Left lung (tissue), 4 donors: ENCODE measurements at regions not wholly inside any gene's neighbourhood (a gene's known extent, or its start where the extent isn't known, plus 50 kb on each side); places are given as distances from the start of the nearest gene placed in this dataset.
A peak's percentile ranks its signal among the peaks of the same experiment; 100 is the strongest.

ENCODE experiments used
- ATAC-seq: fragments of 200-7000 bp; cut with Tn5 transposase; one replicate; pipeline ENCODE4 v1.9.1; 2020; ENCODE audit warnings: moderate library complexity
- DNase-seq, 4 donors: peaks; one replicate each; pipeline ENCODE4 v3.0.0-alpha.2; 2013 to 2020
- H3K27ac ChIP-seq, 2 donors: fragments of 200-600 bp; sonication (generic) in 1 of 2; one replicate each; pipeline versions ENCODE4 v1.5.0 to v1.8.0; 2020 to 2021
- H3K27me3 ChIP-seq, 2 donors: fragments of 200-600 bp; sonication (generic) in 1 of 2; one replicate each; pipeline versions ENCODE4 v1.5.0 to v1.8.0; 2020 to 2021
- H3K36me3 ChIP-seq, 2 donors: fragments of 200-600 bp; sonication (generic) in 1 of 2; one replicate each; pipeline versions ENCODE4 v1.5.0 to v1.8.0; 2020 to 2021
- H3K4me1 ChIP-seq, 2 donors: fragments of 200-600 bp; one replicate each; pipeline ENCODE4 v1.8.0; 2021
- H3K4me3 ChIP-seq, 2 donors: fragments of 200-600 bp; sonication (generic) in 1 of 2; one replicate each; pipeline versions ENCODE4 v1.5.0 to v1.8.0; 2020 to 2021; ENCODE audit warnings: mild to moderate bottlenecking in 1 of 2
- H3K9me3 ChIP-seq, 2 donors: fragments of 200-600 bp; sonication (generic) in 1 of 2; one replicate each; pipeline versions ENCODE4 v1.5.0 to v1.8.0; 2020 to 2021
- CTCF ChIP-seq, 2 donors: fragments of 200-600 bp; sonication (generic) in 1 of 2; IDR thresholded peaks; one replicate each; pipeline versions ENCODE4 v1.5.0 to v1.8.0; 2021; ENCODE audit warnings: antibody characterized with exemption in 2 of 2
- intact Hi-C, 2 donors: fragments of 100-400 bp; cut with DNase I; formaldehyde crosslinking; loops; one replicate each; pipeline versions ENCODE4 v1.11.2 to v1.14.2; 2022
- donor health status: DM: no; HTN: yes; CAD: no.
- donor health status: DM: no; HTN: no; CAD: no.

DNA sequence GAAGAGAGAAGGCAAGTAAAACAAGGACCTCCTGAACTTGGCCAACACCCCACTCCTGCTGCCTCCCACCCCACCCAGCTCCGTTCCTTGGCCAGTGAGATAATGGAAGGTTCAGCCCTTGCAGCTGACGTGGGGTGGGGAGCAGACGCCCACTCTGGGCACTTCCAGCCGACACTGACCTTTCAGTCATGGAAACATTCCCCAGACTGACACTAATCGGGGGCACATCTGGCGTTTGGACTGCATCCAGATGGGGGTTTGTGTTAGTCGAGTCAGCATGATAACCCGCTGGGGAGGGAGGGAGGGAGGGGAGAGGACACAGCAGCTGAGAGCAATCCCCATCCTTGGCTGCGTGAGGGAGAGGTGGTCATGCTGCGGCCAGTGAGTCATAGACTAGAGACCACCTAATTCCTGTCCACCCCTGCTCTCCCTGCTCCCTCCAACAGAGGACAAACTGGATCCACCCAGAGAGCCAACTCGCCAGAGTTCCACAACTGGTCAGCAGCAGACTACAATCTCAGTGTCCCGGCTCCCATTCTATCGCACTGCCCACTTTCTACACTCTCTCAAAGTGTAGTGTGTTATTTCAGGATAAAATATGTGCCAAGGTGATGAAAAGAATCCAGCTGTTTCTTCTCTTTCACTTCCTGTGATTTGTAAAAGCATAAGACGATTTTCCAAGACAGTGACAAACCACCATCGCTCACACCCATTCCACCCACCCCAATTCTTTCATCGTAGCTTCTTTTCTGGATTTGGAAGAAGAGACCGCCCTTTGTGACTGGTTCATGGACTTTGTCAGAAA is 115.4 kb upstream of the PKDCC start:
- DNase-seq, result peak; percentile 47 to 91 (median 78)
- ATAC-seq, result peak; percentile 60
- intact Hi-C loops, result no loop called here
- no peaks in the 10 kb centered on the region for H3K36me3 ChIP-seq
- no peaks in the 10 kb centered on the region for H3K27me3 ChIP-seq
- no peaks in the 10 kb centered on the region for H3K4me1 ChIP-seq
- H3K27ac ChIP-seq, result peak overlapping the region in 1 of 2 donors; percentile 67
- no peaks in the 10 kb centered on the region for H3K9me3 ChIP-seq
- no peak for TF ChIP-seq CTCF (IDR thresholded peaks at IDR 0.05)
- H3K4me3 ChIP-seq, result no peak overlapping the region

GRCh38 chr2:41933046-41933420 is 114.8 kb upstream of the PKDCC start:
- peak overlapping the region in 1 of 2 donors; percentile 67 for H3K27ac ChIP-seq
- no peak overlapping the region for H3K4me3 ChIP-seq
- no peak for TF ChIP-seq CTCF (IDR thresholded peaks at IDR 0.05)
- no peaks in the 10 kb centered on the region for H3K4me1 ChIP-seq
- ATAC-seq, result no peak
- DNase-seq, result no peak
- no peaks in the 10 kb centered on the region for H3K27me3 ChIP-seq
- intact Hi-C loops, result no loop called here
- H3K9me3 ChIP-seq, result no peaks in the 10 kb centered on the region
- no peaks in the 10 kb centered on the region for H3K36me3 ChIP-seq

- no peaks in the 10 kb centered on the region for H3K27me3 ChIP-seq
- H3K27ac ChIP-seq, result peak overlapping the region in 1 of 2 donors; percentile 67
- ATAC-seq (peak; percentile 50), DNase-seq (peak in 1 of 4 donors; percentile 69)
- TF ChIP-seq CTCF (IDR thresholded peaks at IDR 0.05), result no peak
- no peaks in the 10 kb centered on the region for H3K4me1 ChIP-seq
- no peaks in the 10 kb centered on the region for H3K36me3 ChIP-seq
- H3K4me3 ChIP-seq, result no peak overlapping the region
- intact Hi-C loops, result no loop called here
- no peaks in the 10 kb centered on the region for H3K9me3 ChIP-seq
Observed at GRCh38 chr2:41933585-41934320, 114.1 kb upstream of the PKDCC start.

DNA sequence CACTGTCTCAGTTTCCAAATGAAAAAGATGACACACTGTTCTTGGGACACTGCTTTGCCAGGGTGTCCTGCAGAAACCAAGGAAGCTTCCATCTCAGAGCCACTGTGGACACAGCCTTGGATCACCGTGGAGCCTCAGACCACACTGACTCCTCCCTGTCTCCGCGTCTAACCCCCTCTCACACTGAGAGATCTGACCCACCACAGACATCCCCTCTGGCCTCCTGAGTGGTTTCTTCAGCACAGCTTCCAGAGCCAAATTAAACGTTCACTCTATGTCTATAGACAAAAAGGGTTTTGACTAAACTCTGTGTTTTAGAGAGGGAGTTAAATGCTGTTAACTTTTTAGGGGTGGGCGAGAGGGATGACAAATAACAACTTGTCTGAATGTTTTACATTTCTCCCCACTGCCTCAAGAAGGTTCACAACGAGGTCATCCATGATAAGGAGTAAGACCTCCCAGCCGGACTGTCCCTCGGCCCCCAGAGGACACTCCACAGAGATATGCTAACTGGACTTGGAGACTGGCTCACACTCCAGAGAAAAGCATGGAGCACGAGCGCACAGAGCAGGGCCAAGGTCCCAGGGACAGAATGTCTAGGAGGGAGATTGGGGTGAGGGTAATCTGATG is 113.4 kb upstream of the PKDCC start:
- Histone ChIP-seq H3K9me3 (no peaks in the 10 kb centered on the region), H3K36me3 (no peaks in the 10 kb centered on the region), H3K27me3 (no peaks in the 10 kb centered on the region), H3K4me3 (no peak overlapping the region), H3K27ac (peak overlapping the region in 1 of 2 donors; percentile 67), H3K4me1 (no peaks in the 10 kb centered on the region)
- ATAC-seq, result peak; percentile 54
- DNase-seq, result peak in 2 of 4 donors; percentile 46 to 51
- TF ChIP-seq CTCF (IDR thresholded peaks at IDR 0.05), result no peak
- intact Hi-C loops, result no loop called here

DNA sequence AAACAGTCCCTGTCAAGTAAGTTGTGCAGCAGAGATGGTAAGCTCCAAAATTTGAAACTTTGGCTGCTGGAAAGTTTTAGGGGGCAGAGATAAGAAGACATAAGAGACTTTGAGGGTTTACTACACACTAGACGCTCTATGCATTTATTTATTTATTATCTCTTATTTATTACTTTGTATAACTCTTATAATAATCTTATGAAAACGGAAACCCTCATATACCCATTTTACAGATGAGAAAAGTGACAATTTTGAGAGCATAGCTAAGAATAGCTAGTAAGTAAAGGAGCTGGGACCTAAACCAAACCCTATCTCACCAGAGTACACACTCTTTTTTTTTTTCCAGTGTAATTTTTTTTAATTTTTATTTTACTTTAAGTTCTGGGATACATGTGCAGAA is 112.8 kb upstream of the PKDCC start:
- Histone ChIP-seq H3K4me1 (no peaks in the 10 kb centered on the region), H3K27me3 (no peaks in the 10 kb centered on the region), H3K9me3 (no peaks in the 10 kb centered on the region), H3K4me3 (no peak overlapping the region), H3K36me3 (no peaks in the 10 kb centered on the region), H3K27ac (peak overlapping the region in 1 of 2 donors; percentile 67)
- ATAC-seq, result no peak
- no peak for DNase-seq
- no peak for TF ChIP-seq CTCF (IDR thresholded peaks at IDR 0.05)
- intact Hi-C loops, result no loop called here
